GM21786 (cell line): ENCODE measurements at regions not wholly inside any gene's neighbourhood (a gene's known extent, or its start where the extent isn't known, plus 50 kb on each side); places are given as distances from the start of the nearest gene placed in this dataset.
A peak's percentile ranks its signal among the peaks of the same experiment; 100 is the strongest.

Source experiments
- ATAC-seq: cut with Tn5 transposase; IDR thresholded peaks from one replicate; pipeline ENCODE4 v1.9.1; 2021; ENCODE audit not compliant: unreplicated experiment

DNA sequence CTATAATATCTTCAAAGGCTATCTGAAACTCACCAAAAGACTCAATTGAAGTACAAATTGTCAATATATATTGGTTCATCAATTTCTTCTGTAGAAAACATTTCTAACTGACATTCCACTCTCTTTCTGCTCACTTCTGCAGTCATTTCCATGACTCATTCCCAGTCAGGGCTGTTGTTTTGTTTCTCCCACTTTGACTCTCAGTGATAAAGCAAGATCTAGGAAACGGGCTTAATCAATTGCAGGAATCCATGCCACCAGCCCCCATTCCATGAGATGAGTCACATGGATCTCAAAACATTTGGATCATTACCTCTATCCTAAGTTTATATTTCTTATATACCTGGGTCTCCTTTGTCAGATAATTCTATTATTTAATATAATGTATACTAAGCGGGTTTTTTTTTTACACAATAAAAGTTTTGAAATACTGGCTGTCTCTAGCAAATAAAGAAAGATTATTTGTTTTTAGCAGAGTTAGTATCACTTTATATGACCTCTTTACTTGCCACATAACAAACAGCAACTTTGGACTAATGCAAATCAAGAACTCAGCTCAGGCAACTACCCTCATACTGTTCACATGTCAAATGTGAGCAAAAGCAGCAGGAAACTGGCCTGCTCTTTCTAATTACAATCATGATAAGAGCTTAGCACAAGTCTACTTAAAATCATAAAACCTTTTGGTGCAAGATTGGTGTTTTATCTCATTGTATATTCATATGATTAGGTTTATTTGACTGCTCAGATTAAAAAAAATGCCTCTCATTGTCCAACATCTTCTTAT is 251.1 kb upstream of the PIK3C3 start:
- ATAC-seq = no peak

DNA sequence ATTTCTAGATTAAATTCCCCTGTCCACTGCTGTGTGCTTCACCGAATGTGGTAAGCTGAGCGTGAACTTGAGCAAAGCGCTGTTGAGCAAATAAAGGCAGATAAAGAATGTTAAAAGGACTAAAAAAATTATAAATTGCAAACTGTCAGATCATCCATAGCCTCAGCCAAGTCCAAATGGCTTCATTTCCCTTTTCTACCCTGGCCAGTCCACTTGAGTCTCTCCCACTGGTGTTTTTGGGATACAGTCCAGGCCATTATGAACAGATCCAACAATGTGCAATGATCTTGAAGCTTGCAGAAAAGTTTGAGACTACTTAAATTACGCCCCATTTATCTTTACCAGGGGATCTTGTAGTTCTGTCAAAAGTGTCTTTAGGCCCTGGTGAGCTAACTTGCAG is 254.6 kb upstream of the PIK3C3 start:
- ATAC-seq = no peak

DNA sequence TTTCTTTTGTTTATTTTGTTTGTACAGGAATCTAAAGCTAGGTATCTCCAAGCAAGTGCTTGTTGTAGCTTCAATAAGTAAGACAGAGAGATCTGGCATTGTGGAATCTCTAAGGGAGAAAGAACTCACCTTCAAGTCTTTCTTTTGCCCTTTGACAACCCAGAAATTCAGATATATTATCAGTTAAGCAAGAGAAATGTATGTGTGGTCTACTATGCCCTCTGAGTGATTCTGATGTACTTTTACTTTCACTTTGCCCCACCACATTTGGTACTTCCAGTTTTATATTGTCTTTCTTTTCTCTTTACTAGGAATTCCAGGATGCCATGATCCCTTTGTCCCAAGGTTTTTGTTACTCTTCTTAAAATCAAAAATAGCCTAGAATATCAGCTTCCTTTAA is 259.6 kb upstream of the PIK3C3 start:
- peak; percentile 50 for ATAC-seq

DNA sequence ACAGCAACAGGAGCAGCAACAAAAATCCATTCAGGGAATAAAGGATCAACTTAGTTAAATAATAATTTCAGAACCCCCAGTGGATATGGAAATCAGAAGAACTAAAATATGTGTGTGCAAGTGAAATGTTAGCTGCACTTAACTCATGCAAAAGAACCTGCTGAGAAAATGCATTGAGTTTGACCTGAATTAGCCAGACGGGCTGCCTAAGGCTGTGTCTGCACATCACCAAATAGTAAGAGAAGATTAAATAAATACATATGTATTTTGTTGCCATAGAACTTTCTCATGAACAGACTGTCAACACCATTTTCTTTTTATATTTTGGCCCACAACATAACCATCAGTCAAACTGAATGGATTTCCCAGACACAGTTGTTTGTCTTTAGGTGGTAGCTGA is 262.0 kb upstream of the PIK3C3 start:
- ATAC-seq = no peak

DNA sequence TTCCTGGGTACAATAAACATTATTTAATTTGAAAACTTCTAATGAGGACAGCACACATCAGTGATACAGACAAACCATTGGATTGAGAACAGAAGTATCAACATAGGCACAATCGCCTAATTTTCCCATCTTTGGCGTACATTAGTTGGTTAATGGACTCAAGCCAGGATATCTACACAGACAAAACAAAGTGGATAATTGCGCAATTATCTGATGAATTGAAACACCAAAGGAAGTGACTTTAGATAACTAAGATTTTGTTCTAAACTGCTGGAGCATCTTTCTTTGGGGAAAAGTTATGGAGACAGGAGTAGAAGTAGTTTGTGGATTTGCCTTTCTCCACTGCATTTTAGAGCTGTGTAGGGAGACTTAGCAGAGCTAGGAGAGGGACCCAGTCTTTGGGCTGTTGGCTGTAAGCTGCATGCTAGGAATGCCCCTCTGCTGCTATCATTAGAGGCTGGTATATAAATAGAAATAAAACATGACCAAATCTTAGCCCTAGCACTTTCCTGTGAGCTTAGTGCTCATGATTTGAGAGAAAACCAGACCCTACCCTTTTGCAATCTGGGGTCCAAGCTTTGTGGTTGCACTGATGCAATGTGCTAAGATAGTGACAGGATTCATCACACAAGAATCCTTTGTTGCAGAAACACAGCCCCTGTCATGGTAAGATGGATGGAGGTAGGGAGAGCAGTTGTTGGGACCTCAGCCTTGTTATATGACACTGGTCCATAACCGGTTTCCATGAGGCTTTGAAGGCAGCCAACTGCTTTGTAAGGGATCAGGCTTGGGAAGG is 264.5 kb upstream of the PIK3C3 start:
- no peak for ATAC-seq

DNA sequence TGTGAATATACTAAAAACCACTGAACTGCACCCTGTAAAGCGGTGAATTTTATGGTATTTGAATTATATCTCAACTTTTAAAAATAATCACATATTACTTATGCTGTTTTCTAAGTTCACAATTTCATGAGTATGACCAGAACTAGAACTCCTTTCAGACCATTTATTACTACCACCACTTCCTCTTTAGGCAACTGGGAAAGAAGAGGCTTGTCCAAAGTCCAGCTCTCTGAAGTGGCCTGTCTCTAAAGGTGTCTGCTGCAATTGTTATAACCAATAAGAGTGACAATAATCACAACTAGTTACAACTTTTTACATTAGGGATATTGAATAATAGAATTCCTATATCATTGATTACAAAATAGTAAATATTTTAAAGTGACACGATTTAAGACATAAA is 267.9 kb upstream of the PIK3C3 start:
- ATAC-seq = no peak

DNA sequence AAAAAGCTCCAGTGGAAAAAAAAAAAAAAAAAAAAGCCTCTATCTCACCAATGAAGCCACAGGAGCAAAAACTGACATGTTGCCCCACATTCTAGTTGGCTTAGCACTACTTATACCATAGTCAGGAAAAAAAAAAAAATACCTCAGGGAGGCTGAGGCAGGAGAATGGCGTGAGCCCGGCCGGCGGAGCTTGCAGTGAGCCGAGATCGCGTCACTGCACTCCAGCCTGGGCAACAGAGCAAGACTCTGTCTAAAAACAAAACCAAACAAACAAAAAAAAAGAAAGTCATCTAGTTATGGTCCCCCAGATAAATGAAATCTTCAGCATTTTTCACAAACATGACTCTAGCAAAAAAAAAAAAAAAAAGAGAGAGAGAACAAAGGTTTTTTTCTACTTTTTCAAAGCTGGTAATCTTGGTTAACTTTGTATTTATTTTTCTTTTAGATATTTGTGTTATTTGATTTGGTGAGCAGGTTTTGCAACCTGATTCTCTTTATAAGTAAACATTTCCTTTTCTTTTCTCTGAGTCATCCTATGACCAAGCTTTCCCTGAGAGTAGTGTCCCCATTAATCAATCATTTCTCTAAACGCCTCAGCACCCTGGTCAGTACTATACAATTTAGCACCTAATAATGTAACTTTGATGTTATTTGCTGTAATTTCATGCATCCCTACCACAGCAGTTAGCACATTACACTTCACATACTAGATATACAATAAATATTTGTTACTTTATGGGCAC is 273.7 kb upstream of the PIK3C3 start:
- no peak for ATAC-seq

DNA sequence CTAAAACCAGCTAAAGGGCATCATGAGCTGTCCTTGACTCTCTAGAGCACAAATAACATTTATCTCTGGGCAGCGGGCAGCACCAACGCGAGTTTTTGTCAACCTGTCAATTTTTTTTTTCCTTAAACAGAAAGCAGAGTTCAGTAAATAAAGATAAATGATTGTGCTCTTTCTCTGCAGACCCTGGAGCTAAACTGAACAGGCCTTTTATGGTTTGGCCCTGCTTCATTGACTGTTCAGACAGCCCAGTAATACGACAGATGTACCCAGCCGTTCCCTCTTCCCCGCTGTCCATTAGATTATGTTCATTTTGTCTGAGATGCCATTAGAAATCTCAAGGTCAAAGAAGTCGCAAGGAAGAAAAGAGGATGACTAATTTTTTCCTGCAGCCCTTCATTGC is 280.5 kb upstream of the PIK3C3 start:
- ATAC-seq = no peak

DNA sequence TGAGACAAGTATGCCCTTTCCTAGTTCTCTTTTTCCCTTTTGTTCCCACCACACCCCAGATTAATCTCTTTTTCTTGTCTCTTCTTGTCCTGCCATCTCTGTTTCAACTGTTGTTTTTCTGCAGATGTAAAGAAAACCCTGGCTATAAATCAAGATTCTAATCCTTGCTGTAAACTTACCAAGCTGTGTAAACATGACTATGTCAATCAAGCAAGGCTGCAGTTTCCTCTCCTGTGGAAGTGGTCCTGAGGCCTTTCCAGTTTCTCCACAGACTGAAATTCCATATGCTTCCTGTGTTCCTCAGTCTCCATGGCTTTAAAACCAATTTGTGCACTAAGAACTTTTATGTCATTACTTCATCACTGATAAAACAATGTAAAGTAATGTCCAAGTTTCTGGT is 288.8 kb upstream of the PIK3C3 start:
- no peak for ATAC-seq

DNA sequence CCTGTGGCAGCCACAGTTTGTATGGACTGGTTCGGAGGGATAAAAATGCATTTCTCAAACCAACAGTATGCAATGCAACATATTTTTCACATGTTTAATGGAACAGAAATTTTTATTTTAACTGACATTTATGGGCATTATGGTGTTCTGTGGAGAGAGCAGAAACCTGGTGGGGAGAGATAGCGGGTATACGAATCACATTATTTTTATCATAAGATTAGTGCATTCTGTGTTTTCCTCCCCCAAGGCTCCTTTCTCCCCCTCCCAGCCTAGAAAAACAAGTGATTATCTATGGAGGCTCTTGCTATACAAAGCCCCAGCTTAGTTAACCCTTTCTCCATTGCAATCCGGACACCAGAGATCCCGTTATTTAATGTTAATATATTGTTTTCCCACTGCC is 289.8 kb upstream of the PIK3C3 start:
- no peak for ATAC-seq

DNA sequence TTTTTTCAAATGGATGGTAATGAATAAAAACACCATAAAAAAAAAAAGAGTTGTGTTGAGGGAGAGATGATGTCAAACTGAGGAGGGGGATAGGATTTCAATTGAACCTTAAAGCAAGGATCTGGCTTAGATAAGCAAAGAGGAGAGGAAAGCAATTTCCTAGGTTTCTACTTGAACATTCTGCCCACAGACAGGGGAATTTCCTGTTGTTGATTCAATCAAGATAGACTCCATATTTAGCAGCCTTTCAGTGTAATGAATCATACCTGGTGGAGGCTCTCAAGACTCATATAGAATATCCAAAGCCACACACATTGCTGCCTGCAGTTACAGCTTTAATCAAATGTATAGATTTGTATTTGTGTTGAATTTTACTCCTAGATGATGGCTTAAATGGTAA is 294.4 kb upstream of the PIK3C3 start:
- ATAC-seq = no peak

DNA sequence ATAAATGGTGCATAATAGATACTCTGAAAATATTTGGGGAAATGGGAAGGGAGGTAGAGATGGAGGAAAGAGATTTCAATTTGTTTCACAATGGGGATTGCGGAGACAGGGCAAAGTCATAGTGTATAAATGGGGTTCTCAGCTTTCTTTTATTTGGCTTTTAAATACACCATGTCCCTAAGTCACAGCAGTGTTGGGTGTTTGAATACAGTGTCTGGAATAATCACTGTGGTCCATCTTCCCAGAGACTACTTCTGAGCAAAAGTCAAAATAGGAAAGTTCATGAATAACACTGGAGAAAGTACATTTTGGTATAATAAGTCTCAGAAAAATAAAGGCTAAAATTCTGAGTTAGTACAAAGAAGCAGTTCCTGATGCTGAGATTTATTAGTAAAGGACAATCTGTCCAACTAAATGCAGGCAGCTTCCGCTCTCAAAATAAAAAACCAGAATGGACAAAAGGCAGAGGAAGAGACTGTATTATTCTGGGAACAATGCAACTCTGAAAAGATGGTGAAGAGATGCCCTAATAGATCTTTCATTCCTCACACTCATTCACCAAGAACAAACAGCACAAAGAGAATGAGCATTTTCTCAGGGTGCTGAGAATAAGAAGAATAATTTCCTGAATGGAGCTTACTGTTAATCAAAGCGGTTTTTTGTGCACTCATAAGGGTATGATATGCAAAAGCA is 295.4 kb upstream of the PIK3C3 start:
- ATAC-seq = no peak

DNA sequence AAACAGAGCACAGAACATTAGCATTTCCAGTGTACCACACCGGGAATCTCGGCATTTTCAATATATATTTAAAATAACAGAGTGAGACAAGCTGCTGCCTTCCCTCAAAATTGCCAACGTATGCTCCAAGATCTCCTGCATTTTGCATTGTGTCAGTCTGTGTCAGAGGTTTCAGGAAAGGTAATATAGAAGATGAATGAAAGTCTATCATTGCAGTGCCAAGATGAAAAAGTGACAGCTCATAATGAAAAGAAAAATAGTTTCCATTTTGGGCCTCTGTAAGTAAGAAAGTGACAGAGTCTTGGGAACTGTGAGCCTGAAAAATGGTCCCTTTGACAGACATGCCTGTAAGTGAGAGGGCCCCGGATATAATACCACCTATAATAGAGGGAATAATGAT is 297.8 kb upstream of the PIK3C3 start:
- no peak for ATAC-seq

DNA sequence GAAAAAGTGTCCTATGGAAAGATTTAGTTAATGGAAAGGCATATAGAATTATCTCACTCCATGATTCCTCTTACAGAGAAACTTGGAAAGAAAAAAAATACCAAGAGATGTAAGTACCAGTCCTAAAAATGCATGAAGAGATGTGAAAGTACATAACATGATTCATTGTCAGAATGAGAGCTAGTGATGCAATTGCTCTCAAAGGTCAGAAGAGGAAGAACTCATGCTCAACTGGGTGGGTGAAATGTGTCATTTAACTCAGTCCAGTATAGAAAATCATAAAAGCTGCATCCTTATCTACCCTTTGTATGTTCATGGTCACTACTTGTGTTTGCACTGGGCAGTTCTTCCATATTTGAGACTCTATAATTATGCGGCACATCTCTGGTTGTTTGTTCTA is 300.0 kb upstream of the PIK3C3 start:
- ATAC-seq = no peak

DNA sequence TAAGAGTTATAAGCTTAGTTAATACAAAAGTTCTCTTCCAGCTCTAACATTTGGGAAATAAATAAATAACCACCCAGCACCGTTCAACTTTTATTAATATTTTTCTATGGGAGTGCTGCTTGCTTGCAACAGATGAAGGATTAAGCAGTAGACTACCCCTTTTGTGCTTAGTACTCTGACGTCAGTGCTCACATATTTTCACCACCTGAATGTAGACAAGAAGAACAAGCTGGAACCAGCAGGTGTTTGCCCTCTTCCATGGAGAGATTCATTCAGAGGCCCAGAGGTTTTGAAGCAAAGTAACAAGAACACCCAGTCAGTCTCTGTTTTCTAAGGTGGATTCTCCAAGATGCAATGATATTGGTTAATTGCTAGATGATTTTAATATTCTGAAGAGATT is 307.1 kb upstream of the PIK3C3 start:
- ATAC-seq = no peak

DNA sequence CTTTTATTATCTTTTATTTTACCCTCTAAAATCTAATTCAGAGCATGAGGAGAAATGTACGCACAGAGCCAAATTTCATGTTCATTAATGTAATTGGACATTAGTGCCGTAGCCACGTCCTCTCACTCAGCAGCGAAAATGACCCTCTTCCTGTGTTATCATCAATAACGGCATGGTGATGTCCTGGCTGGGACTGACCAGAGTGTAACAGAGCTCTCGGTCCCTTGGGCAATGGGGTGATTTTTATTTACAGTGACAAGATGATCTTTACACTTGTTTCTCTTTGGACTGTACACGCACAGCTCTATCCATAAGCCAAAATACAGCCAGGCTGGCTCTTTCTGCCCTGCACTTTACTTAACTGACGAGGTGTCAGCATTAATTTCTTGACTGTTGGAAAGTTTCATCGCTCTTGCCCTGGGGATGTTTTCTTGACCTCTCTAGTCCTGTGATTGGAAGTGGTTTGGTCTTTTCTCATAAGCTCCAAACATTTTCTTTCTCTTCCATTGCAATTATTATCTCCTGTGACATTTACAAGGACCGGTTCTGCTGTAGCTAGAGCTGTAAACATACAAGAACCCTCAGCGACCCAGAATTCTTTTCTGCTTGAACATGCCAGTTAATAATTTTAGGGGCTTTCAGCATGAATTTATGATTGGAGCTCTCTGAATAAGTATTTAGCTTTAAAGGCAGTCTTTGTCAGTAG is 308.0 kb upstream of the PIK3C3 start:
- no peak for ATAC-seq

DNA sequence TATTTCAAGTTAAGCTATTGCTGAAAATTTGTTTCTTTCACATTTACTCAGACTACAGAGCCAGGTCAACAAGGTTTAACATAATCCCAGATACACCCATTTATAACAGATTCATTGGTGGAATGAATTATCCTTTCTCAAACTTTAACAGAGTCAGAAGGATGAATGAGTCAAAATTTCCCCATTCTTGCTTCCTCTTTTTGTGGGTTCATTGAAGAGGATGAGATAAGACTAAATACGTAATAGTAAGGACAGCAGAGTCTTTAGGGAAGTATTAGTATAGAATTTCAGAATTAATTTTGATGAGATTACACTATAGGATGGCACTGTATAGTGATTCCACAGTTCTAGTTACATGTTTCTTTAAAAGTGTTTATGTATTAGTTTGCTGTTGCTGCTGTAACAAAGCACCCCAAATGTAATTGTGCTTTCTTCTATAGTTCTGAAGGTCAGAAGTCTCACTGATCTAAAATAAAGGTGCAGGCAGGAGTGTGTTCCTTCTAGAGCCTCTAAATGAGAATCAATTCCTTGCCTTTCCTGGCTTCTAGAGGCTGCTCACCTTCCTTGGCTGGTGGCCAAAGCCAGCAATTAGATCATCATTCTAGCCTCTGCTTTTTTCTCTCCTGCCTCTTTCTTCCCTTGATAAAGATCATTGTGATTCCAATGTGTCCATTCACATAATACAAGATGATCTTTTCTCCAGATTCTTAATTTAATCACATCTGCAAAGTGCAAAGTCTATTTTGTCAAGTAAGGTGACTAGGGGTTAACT is 309.3 kb upstream of the PIK3C3 start:
- ATAC-seq = no peak

DNA sequence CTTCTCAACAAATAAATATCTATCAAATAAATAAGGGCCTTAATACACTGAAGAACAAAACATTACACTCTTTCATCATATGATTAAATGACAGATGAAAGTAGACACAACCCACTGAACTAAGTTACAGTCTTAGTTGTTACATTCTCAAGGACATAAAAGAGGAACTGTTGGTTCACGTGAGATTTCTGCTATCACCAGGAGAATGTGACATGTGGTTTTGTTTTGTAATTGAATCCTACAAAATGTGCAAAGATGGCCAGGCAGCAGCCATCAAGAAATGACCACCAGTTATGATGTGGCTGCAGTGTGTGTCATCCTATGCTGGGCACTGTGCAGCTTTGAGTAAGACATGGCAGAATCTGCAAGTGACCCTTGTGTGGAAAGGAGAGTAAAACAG is 310.6 kb upstream of the PIK3C3 start:
- ATAC-seq = no peak

DNA sequence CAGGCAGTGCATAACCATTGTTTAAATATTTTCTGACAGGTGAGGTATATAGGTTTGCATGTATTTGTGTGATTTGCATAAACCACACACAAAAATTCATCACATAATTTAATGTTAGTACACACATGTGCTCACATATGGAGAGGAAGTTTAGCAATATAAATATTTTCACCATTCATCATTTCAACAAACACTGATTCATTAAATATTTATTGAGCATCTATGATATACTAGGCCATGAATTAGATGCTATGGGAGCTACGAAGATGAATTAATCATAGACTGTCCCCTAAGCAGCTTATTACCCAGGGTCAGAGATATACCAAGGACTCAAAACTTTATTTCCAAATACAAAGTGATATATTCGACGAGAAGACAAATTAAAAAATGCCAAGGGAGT is 311.6 kb upstream of the PIK3C3 start:
- no peak for ATAC-seq

DNA sequence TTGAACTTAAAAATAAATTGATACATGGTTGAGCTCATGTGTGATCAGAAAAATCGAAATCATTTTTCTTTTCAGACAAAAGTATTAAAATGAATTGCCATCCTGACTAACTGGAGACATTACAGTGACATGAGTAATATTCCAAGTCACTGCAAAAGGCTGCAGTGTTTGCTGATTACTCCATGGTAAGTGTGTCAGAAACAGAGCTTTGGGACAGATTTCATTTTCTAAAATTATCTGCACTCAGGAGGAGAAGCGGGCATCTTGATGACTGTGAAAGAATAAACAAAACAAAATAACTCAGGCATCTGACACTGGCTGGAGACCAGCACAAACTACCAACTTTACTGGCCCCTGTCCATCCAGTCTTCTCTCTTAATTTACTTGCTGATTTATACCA is 312.3 kb upstream of the PIK3C3 start:
- no peak for ATAC-seq
